ENCODE measurements at regions not wholly inside any gene's neighbourhood (a gene's known extent, or its start where the extent isn't known, plus 50 kb on each side); places are given as distances from the start of the nearest gene placed in this dataset.
A peak's percentile ranks its signal among the peaks of the same experiment; 100 is the strongest.
"Not testable (repeated sequence)": the region's sequence is repeated elsewhere in the genome, so short reads cannot be mapped to it uniquely, and the experiment has no call there.

GRCh38 chr4:133594390-133595207 is 445.5 kb downstream of the PCDH10 start:
- no peak for DNase-seq (ENCODE audit: low read depth, low spot score)

DNA sequence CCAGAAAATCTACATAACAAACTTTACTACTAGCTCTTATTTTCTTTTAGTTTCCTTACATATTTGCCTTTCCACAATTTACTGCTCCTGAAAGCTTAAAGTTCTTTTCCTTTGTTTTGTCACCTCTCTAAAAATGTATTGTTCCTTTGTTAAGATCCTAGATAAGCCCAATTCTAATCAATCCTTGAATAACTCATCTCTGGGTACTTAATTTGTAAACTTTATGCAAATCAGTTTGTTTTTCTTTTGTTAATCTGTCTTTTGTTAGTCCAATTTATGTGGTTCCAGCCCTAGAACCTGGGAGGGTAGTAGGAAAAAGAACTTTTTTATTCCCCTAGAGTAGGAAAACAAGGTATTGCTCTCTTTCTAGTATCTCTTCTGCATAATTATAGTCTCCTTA is 444.7 kb downstream of the PCDH10 start:
- DNase-seq (ENCODE audit: low read depth, low spot score), result no peak

DNA sequence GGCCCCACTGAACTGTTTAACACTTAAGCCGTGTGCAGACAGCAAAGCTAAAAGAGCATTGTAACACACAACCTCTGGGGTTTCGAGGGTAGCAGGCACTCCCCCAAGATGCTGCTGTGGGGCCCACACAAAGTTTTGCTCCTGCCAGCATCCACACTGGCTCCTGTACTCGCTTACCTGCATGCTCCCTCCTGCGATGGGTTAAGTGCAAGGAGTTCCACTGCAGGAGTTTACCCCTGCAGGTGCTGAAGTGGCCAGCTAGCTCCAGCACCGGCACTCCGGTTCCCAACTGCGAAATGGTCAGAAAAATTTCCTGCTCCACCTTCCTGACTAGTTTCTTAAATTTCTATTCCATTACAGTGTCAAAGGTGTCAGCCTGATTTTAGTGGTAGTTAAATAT is 443.5 kb downstream of the PCDH10 start:
- DNase-seq (ENCODE audit: low read depth, low spot score), result peak; percentile 18

GRCh38 chr4:133592106-133592505 is 443.0 kb downstream of the PCDH10 start:
- DNase-seq (ENCODE audit: low read depth, low spot score), result no peak

DNA sequence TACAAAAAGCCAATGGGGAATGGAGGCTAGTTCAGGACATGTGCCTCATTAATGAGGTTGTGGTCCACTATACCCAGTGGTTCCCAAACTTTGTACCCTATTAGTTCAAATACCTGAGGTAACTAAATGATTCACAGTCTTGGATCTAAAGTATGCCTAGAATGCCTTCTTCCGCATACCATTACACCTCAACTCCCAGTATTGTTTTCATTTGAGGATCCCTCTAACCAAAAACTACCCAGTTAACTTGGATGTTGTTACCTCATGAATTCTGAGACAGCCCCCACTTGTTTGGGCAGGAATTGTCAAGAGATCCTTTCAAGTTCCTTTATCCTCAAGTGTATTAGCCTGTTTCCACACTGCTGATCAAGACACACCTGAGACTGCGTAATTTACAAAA is 439.2 kb downstream of the PCDH10 start:
- no peak for DNase-seq (ENCODE audit: low read depth, low spot score)

GRCh38 chr4:133585323-133585722 is 436.2 kb downstream of the PCDH10 start:
- DNase-seq (ENCODE audit: low read depth, low spot score), result no peak

GRCh38 chr4:133584714-133585113 is 435.6 kb downstream of the PCDH10 start:
- peak; percentile 23 for DNase-seq (ENCODE audit: low read depth, low spot score)

GRCh38 chr4:133581996-133582619 is 433.0 kb downstream of the PCDH10 start:
- DNase-seq (ENCODE audit: low read depth, low spot score), result no peak

- DNase-seq (ENCODE audit: low read depth, low spot score), result no peak
Measured at GRCh38 chr4:133574248-133574647, 425.2 kb downstream of the PCDH10 start.

- DNase-seq (ENCODE audit: low read depth, low spot score), result no peak
Measured at GRCh38 chr4:133565379-133565778, 416.3 kb downstream of the PCDH10 start.

GRCh38 chr4:133559987-133560386 is 410.9 kb downstream of the PCDH10 start:
- DNase-seq (ENCODE audit: low read depth, low spot score), result no peak

GRCh38 chr4:133555671-133556070 is 406.6 kb downstream of the PCDH10 start:
- no peak for DNase-seq (ENCODE audit: low read depth, low spot score)

DNA sequence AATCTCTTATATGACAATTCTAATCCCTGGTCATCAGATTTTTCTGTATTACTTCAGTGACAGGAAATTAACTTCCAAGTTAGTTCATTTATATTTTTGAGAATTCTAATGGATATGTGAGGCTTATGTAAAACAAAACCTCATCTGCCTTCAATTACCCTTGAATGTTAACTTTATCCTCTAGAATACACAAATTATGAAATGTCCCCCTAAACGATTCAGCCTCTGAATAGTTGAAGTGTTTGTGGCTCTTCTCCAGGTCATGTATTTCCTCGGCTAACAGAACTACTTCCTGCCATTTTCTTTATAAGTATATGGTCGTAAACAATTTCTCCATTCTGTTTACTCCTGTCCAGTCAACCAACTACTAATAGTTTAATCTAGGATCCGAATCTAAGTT is 401.3 kb downstream of the PCDH10 start:
- no peak for DNase-seq (ENCODE audit: low read depth, low spot score)

DNA sequence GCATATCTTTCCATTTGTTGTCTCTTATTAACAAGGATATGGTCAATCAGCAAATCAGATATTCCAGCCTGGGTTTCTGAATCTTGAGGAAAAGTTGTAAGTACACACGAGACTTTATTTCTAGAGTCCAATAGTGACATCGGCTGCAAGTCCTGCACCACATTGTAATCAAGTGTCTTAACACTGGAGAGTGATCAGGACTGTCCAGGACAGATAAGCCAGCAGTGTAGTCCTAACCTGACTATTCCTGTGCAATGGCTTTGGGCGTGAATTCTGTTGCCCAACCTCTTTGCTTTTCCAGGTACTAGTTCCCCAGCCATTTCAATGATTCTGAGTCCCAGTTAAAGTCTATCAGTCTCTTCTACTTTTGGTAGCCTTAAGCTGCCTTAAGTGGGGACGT is 395.0 kb downstream of the PCDH10 start:
- no peak for DNase-seq (ENCODE audit: low read depth, low spot score)

- no peak for DNase-seq (ENCODE audit: low read depth, low spot score)
Measured at GRCh38 chr4:133537780-133538281, 388.7 kb downstream of the PCDH10 start.

DNA sequence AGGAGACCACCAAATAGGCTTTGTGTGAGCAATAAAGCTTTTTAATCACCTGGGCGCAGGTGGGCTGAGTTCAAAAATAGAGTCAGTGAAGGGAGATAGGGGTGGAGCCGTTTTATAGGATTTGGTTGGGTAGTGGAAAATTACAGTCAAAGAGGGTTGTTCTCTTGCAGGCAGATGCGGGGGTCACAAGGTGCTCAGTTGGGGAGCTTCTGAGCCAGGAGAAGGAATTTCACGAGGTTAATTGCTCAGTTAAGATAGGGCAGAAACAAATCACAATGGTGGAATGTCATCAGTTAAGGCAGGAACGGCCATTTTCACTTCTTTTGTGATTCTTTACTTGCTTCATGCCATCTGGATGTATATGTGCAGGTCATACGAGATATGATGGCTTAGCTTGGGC is 385.1 kb downstream of the PCDH10 start:
- DNase-seq (ENCODE audit: low read depth, low spot score), result not testable (repeated sequence)

- DNase-seq (ENCODE audit: low read depth, low spot score), result no peak
Measured at GRCh38 chr4:133524369-133524768, 375.3 kb downstream of the PCDH10 start.

- DNase-seq (ENCODE audit: low read depth, low spot score), result no peak
Measured at GRCh38 chr4:133513901-133514300, 364.8 kb downstream of the PCDH10 start.

- DNase-seq (ENCODE audit: low read depth, low spot score), result no peak
Measured at GRCh38 chr4:133498149-133498548, 349.1 kb downstream of the PCDH10 start.

DNA sequence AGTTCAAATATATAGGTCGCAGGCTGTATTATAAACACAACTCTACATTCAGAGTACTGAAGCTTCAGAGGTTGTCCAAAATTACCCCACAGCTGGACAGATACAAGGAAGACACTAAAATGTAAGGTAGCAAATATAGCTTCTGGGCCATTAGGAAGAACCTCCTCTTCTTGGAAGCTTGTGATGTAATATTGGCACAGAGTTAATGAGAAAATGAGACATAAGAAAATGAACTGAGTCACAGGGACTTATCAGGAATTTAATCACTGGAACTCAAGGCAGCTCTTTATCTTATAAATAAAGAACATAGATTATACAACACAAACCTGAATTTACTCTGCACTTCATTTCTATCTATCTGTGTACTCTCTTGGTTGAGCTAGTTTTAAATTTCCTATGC is 344.7 kb downstream of the PCDH10 start:
- DNase-seq (ENCODE audit: low read depth, low spot score), result no peak

- DNase-seq (ENCODE audit: low read depth, low spot score), result no peak
Measured at GRCh38 chr4:133493241-133493640, 344.1 kb downstream of the PCDH10 start.

DNA sequence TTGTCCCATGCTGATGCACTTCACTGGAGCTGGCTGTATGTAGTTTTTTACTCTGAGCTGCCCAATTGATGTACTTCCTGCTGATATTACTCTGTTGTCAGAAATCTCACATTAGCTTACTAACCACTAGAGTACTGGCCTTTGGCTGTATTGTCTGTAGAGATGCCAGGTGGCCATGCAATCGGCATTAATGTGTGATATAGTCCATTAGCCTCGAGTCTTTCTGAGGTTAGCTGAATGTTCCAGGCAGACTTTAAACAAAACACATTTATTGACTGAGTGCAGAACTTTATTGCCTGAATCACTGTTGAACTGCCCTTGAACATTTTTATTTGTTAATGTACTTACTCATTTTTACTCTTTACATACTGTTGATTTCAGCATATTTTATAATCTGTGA is 335.2 kb downstream of the PCDH10 start:
- DNase-seq (ENCODE audit: low read depth, low spot score), result no peak

DNA sequence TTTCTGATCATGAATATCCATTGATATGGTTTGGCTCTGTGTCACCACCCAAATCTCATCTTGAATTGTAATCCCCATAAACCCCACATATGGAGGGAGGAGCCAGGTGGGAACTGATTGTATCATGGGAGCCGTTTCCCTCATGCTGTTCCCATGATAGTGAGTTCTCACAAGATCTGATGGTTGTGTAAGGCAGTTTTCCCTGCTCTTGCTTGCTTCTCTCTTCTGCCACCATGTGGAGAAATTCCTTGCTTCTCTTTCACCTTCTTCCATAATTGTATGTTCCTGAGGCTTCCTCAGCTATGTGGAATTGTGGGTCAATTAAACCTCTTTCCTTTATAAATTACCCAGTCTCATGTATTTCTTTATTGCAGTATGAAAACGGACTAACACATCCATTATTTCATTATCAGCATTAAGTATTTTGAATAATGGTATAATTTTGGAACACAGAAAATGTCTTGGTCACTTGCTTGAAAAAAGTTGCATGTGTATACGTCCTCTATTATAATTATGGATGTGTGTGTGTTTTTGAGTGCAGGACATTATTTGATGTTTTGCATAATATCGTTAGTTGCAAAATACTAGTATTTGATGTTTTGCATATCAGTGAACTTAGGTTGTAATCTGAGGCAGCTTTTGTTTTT is 334.6 kb downstream of the PCDH10 start:
- DNase-seq (ENCODE audit: low read depth, low spot score), result peak; percentile 49
